Pancreas (tissue), 10 donors: ENCODE measurements at regions not wholly inside any gene's neighbourhood (a gene's known extent, or its start where the extent isn't known, plus 50 kb on each side); places are given as distances from the start of the nearest gene placed in this dataset.

Source experiments
- ATAC-seq, 4 donors: fragments of 200-7000 bp; cut with Tn5 transposase; one replicate each; pipeline versions ENCODE4 v1.8.0 to v1.9.1; 2020; ENCODE audit warnings: mild to moderate bottlenecking in 4 of 4, moderate library complexity in 4 of 4
- DNase-seq, 6 donors: peaks; one replicate each; pipeline ENCODE4 v3.0.0-alpha.2; 2020
- FAIRE-seq: peaks from 2 replicates; lab custom pipeline; 2012; peaks lifted over from hg19 to GRCh38; lab: Jason Lieb, UNC
- H3K27ac ChIP-seq, 4 donors: fragments of 200-600 bp; sonication (generic); 1 replicate in 3 of 4; 2 replicates in 1 of 4; pipeline versions ENCODE4 v1.5.0 to v1.8.0; 2020
- H3K27me3 ChIP-seq, 4 donors: fragments of 200-600 bp; one replicate each; pipeline ENCODE4 v1.8.0; 2021
- H3K36me3 ChIP-seq, 3 donors: fragments of 200-600 bp; sonication (generic) in 1 of 3; one replicate each; pipeline versions ENCODE4 v1.5.0 to v1.8.0; 2020 to 2021
- H3K4me1 ChIP-seq, 3 donors: fragments of 200-600 bp; one replicate each; pipeline ENCODE4 v1.8.0; 2021
- H3K4me3 ChIP-seq, 4 donors: fragments of 200-600 bp; sonication (generic) in 2 of 4; one replicate each; pipeline versions ENCODE4 v1.5.0 to v1.8.0; 2020 to 2021
- H3K9me3 ChIP-seq, 4 donors: fragments of 200-600 bp; one replicate each; pipeline ENCODE4 v1.8.0; 2021
- CTCF ChIP-seq, 4 donors: fragments of 200-600 bp; sonication (generic) in 3 of 4; IDR thresholded peaks; one replicate each; pipeline versions ENCODE4 v1.5.0 to v1.8.0; 2021; ENCODE audit warnings: antibody characterized with exemption in 4 of 4
- WGBS, 2 donors: extraction: QIAGEN DNeasy Blood & Tissue Kit; methylation state at CpG; one replicate each; pipeline ENCODE4 v1.1.7; 2013; 5-methylcytosine and 5-hydroxymethylcytosine counted together
- intact Hi-C, 3 donors: fragments of 100-400 bp; cut with DNase I; formaldehyde crosslinking; loops; one replicate each; pipeline versions ENCODE4 v1.11.1 to v1.14.2; 2022
- donor health status: healthy with polysubstance abuse.
- donor health status: DM: no; HTN: no; CAD: no; lungs with moderate emphysema.
- donor health status: DM: no; HTN: no; CAD: no.
- donor health status: control.
- donor health status: control.
- donor health status: Bipolar disorder and iron deficiency.
- donor health status: DM: yes; HTN: yes; CAD: no.
- donor health status: DM: no; HTN: no; CAD: no.
- donor health status: DM: no; HTN: no; CAD: no.
- donor health status: DM: yes; HTN: yes; CAD: no.

- intact Hi-C loops, result no loop called here
- DNase-seq (no peak), FAIRE-seq (no peak), ATAC-seq (no peak)
- no peaks in the 10 kb centered on the region for H3K27me3 ChIP-seq
- no peaks in the 10 kb centered on the region for H3K9me3 ChIP-seq
- no peak for TF ChIP-seq CTCF (IDR thresholded peaks at IDR 0.05)
- no peaks in the 10 kb centered on the region for H3K36me3 ChIP-seq
- 88 to 95% methylated on average over 7 of the region's 7 CpGs for WGBS, 2 donors
- H3K4me3 ChIP-seq, result no peak overlapping the region
- peaks cover 0 to 7% (median 0%) of the 10 kb centered on the region in 3 donors for H3K4me1 ChIP-seq
- H3K27ac ChIP-seq, result no peak overlapping the region
These were observed 73.2 kb upstream of the DOCK9 start for GRCh38 chr13:99050983-99051488.

GRCh38 chr13:99051768-99052455, 74.0 kb upstream of the DOCK9 start:
- Histone ChIP-seq H3K27me3 (no peaks in the 10 kb centered on the region), H3K36me3 (no peaks in the 10 kb centered on the region), H3K4me3 (no peak overlapping the region), H3K27ac (no peak overlapping the region), H3K4me1 (no peaks in the 10 kb centered on the region), H3K9me3 (no peaks in the 10 kb centered on the region)
- FAIRE-seq (no peak), ATAC-seq (no peak), DNase-seq (no peak)
- no peak for TF ChIP-seq CTCF (IDR thresholded peaks at IDR 0.05)
- 83 to 86% methylated on average over 2 of the region's 2 CpGs for WGBS, 2 donors
- intact Hi-C loops, result no loop called here

GRCh38 chr13:99053636-99054233, 75.9 kb upstream of the DOCK9 start:
- FAIRE-seq (no peak), ATAC-seq (peak in 1 of 4 donors; percentile 39)
- peaks cover 8% of the 10 kb centered on the region in 3 donors for H3K4me1 ChIP-seq

GRCh38 chr13:99055281-99055680, 77.4 kb upstream of the DOCK9 start:
- H3K27ac ChIP-seq, result no peak overlapping the region
- H3K4me3 ChIP-seq, result no peak overlapping the region
- intact Hi-C loops, result no loop called here
- TF ChIP-seq CTCF (IDR thresholded peaks at IDR 0.05), result no peak
- no peaks in the 10 kb centered on the region for H3K9me3 ChIP-seq
- DNase-seq (no peak), FAIRE-seq (no peak), ATAC-seq (no peak)
- H3K27me3 ChIP-seq, result no peaks in the 10 kb centered on the region
- 85 to 90% methylated on average over 10 of the region's 10 CpGs for WGBS, 2 donors
- H3K36me3 ChIP-seq, result no peaks in the 10 kb centered on the region
- H3K4me1 ChIP-seq, result peaks cover 8% of the 10 kb centered on the region in 3 donors

More at GRCh38 chr13:99053636-99054233, 75.9 kb upstream of the DOCK9 start:
- no peak for TF ChIP-seq CTCF (IDR thresholded peaks at IDR 0.05)
- no peak overlapping the region for H3K27ac ChIP-seq
- H3K9me3 ChIP-seq, result no peaks in the 10 kb centered on the region
- DNase-seq, result no peak
- no peaks in the 10 kb centered on the region for H3K36me3 ChIP-seq
- no peak overlapping the region for H3K4me3 ChIP-seq
- intact Hi-C loops, result no loop called here
- WGBS, 2 donors, result 58 to 75% methylated on average over 5 of the region's 5 CpGs
- no peaks in the 10 kb centered on the region for H3K27me3 ChIP-seq

- 92 to 100% methylated on average over 1 of the region's 1 CpG for WGBS, 2 donors
- FAIRE-seq (no peak), DNase-seq (no peak), ATAC-seq (no peak)
- intact Hi-C loops, result no loop called here
- Histone ChIP-seq H3K4me1 (peaks cover 8% of the 10 kb centered on the region in 3 donors), H3K4me3 (no peak overlapping the region), H3K27me3 (no peaks in the 10 kb centered on the region), H3K36me3 (no peaks in the 10 kb centered on the region), H3K9me3 (no peaks in the 10 kb centered on the region), H3K27ac (no peak overlapping the region)
- no peak for TF ChIP-seq CTCF (IDR thresholded peaks at IDR 0.05)
These were observed 77.9 kb upstream of the DOCK9 start for GRCh38 chr13:99055735-99056134.
